H9 (cell line): ENCODE measurements at regions not wholly inside any gene's neighbourhood (a gene's known extent, or its start where the extent isn't known, plus 50 kb on each side); places are given as distances from the start of the nearest gene placed in this dataset.
"Not testable (repeated sequence)": the region's sequence is repeated elsewhere in the genome, so short reads cannot be mapped to it uniquely, and the experiment has no call there.

ENCODE experiments used
- DNase-seq: peaks from one replicate; pipeline ENCODE4 v3.0.0-alpha.2; 2017
- H2AFZ ChIP-seq: one replicate; pipeline ENCODE4 v1.6.1; 2013; ENCODE audit warnings: mild to moderate bottlenecking, low read length, control low read depth, moderate library complexity
- H2AK5ac ChIP-seq: 2 replicates; pipeline ENCODE4 v1.6.1; 2013; ENCODE audit warnings: low read length, control low read depth, mixed read lengths; ENCODE audit not compliant: insufficient read length
- H2BK120ac ChIP-seq: one replicate; pipeline ENCODE4 v1.6.1; 2013; ENCODE audit warnings: low read depth, mild to moderate bottlenecking, low read length, control low read depth, inconsistent platforms; ENCODE audit not compliant: poor library complexity, severe bottlenecking
- H2BK12ac ChIP-seq: 2 replicates; pipeline ENCODE4 v1.6.1; 2013; ENCODE audit warnings: low read length, control low read depth, mixed read lengths, low read depth; ENCODE audit not compliant: insufficient read length
- H2BK15ac ChIP-seq: 2 replicates; pipeline ENCODE4 v1.6.1; 2013; ENCODE audit warnings: low read depth, low read length, control low read depth
- H2BK20ac ChIP-seq: one replicate; pipeline ENCODE4 v1.6.1; 2013; ENCODE audit warnings: low read depth, mild to moderate bottlenecking, low read length, control low read depth, inconsistent platforms; ENCODE audit not compliant: poor library complexity, severe bottlenecking
- H2BK5ac ChIP-seq: 2 replicates; pipeline ENCODE4 v1.6.1; 2013; ENCODE audit warnings: low read length, control low read depth, mixed read lengths; ENCODE audit not compliant: insufficient read length
- H3K14ac ChIP-seq: 2 replicates; pipeline ENCODE4 v1.6.1; 2013; ENCODE audit warnings: low read length, control low read depth; ENCODE audit not compliant: insufficient read depth
- H3K18ac ChIP-seq: 2 replicates; pipeline ENCODE4 v1.6.1; 2013; ENCODE audit warnings: low read depth, mild to moderate bottlenecking, mixed read lengths, low read length, control low read depth; ENCODE audit not compliant: insufficient read length
- H3K23ac ChIP-seq: 2 replicates; pipeline ENCODE4 v1.6.1; 2013; ENCODE audit warnings: low read length, control low read depth, mixed read lengths, low read depth; ENCODE audit not compliant: insufficient read length
- H3K23me2 ChIP-seq: 2 replicates; pipeline ENCODE4 v1.6.1; 2013; ENCODE audit warnings: low read depth, mild to moderate bottlenecking, mixed read lengths, low read length, control low read depth; ENCODE audit not compliant: insufficient read length, poor library complexity, severe bottlenecking
- H3K27ac ChIP-seq: 2 replicates; pipeline ENCODE4 v1.5.1; 2013; ENCODE audit warnings: low read length, control low read depth, mixed read lengths, low read depth; ENCODE audit not compliant: insufficient read length
- H3K27me3 ChIP-seq: 2 replicates; pipeline ENCODE4 v1.6.1; 2013; ENCODE audit warnings: low read length, control low read depth, inconsistent platforms; ENCODE audit not compliant: insufficient read depth
- H3K4ac ChIP-seq: 2 replicates; pipeline ENCODE4 v1.6.1; 2013; ENCODE audit warnings: low read depth, mild to moderate bottlenecking, control low read depth, inconsistent platforms, low read length, moderate library complexity
- H3K4me1 ChIP-seq: 2 replicates; pipeline ENCODE4 v1.6.1; 2013; ENCODE audit warnings: low read length, control low read depth, inconsistent platforms; ENCODE audit not compliant: insufficient read depth
- H3K4me2 ChIP-seq: 2 replicates; pipeline ENCODE4 v1.6.1; 2013; ENCODE audit warnings: low read length, control low read depth, mixed read lengths; ENCODE audit not compliant: insufficient read length, insufficient read depth
- H3K56ac ChIP-seq: 2 replicates; pipeline ENCODE4 v1.6.1; 2013; ENCODE audit warnings: low read depth, mild to moderate bottlenecking, mixed read lengths, low read length, control low read depth; ENCODE audit not compliant: insufficient read length
- H3K79me1 ChIP-seq: 2 replicates; pipeline ENCODE4 v1.6.1; 2013; ENCODE audit warnings: low read depth, mild to moderate bottlenecking, moderate library complexity, low read length, control low read depth, inconsistent platforms; ENCODE audit not compliant: insufficient read depth, poor library complexity, severe bottlenecking
- H3K79me2 ChIP-seq: 2 replicates; pipeline ENCODE4 v1.6.1; 2013; ENCODE audit warnings: low read length, control low read depth, inconsistent platforms; ENCODE audit not compliant: insufficient read depth
- H3K9ac ChIP-seq: 2 replicates; pipeline ENCODE4 v1.6.1; 2013; ENCODE audit warnings: low read length, control low read depth, mixed read lengths; ENCODE audit not compliant: insufficient read length; ENCODE audit errors: extremely low read depth
- H3K9me3 ChIP-seq: one replicate; pipeline ENCODE4 v1.6.1; 2013; ENCODE audit warnings: low read depth, low read length, inconsistent platforms; ENCODE audit not compliant: control insufficient read depth
- H3T11ph ChIP-seq: one replicate; pipeline ENCODE4 v1.6.1; 2013; ENCODE audit warnings: mild to moderate bottlenecking, low read length, control low read depth, inconsistent platforms
- H4K20me1 ChIP-seq: one replicate; pipeline ENCODE4 v1.6.1; 2013; ENCODE audit not compliant: control insufficient read depth, insufficient read length, insufficient read depth
- H4K5ac ChIP-seq: 2 replicates; pipeline ENCODE4 v1.6.1; 2013; ENCODE audit warnings: low read depth, mild to moderate bottlenecking, mixed read lengths, low read length, control low read depth; ENCODE audit not compliant: insufficient read length
- H4K8ac ChIP-seq: replicated peaks from 2 replicates; pipeline ENCODE4 v1.6.1; 2013; ENCODE audit warnings: low read length, control low read depth, mixed read lengths, low read depth; ENCODE audit not compliant: insufficient read length
- H4K91ac ChIP-seq: 2 replicates; pipeline ENCODE4 v1.6.1; 2013; ENCODE audit warnings: low read depth, mild to moderate bottlenecking, moderate library complexity, mixed read lengths, low read length, control low read depth; ENCODE audit not compliant: insufficient read length
- H3K27ac Mint-ChIP-seq, 3 experiments: 2 replicates in 2 of 3; 3 replicates in 1 of 3; pipeline ENCODE4 v1.8.0; 2020 to 2021; ENCODE audit warnings: mixed read lengths in 3 of 3, mild to moderate bottlenecking in 1 of 3, moderate library complexity in 1 of 3
- H3K27me3 Mint-ChIP-seq: 2 replicates; pipeline ENCODE4 v1.8.0; 2021; ENCODE audit warnings: low read depth, mild to moderate bottlenecking, moderate library complexity, mixed read lengths
- H3K36me3 Mint-ChIP-seq, 3 experiments: 2 replicates in 2 of 3; 3 replicates in 1 of 3; pipeline ENCODE4 v1.8.0; 2020 to 2021; ENCODE audit warnings: low read depth in 3 of 3, mixed read lengths in 3 of 3; ENCODE audit not compliant: insufficient read depth in 1 of 3
- H3K4me1 Mint-ChIP-seq, 2 experiments: 2 replicates each; pipeline ENCODE4 v1.8.0; 2020; ENCODE audit warnings: mixed read lengths in 2 of 2
- H3K4me3 Mint-ChIP-seq, 2 experiments: 2 replicates in 1 of 2; 3 replicates in 1 of 2; pipeline ENCODE4 v1.8.0; 2020 to 2021; ENCODE audit warnings: mild to moderate bottlenecking in 2 of 2, mixed read lengths in 2 of 2, moderate library complexity in 1 of 2
- H3K9me3 Mint-ChIP-seq, 2 experiments: 2 replicates in 1 of 2; 3 replicates in 1 of 2; pipeline ENCODE4 v1.8.0; 2020; ENCODE audit warnings: mild to moderate bottlenecking in 2 of 2, mixed read lengths in 2 of 2, moderate library complexity in 1 of 2
- CTCF ChIP-seq: fragments of 200-600 bp; sonication (generic); conservative IDR thresholded peaks from 3 replicates; pipeline ENCODE4 v1.8.0; 2021; ENCODE audit warnings: antibody characterized with exemption, mild to moderate bottlenecking
- WGBS: extraction: QIAGEN DNeasy Blood & Tissue Kit; methylation state at CpG from one replicate; pipeline ENCODE4 v1.1.7; 2013; ENCODE audit warnings: missing lambda C conversion rate, low lambda C conversion rate, mixed read lengths; ENCODE audit not compliant: insufficient read length; ENCODE audit errors: extremely low coverage; 5-methylcytosine and 5-hydroxymethylcytosine counted together

GRCh38 chr4:103397541-103397940 lies 199.4 kb upstream of the CENPE start:
- peaks cover 6 to 8% of the 10 kb centered on the region in 2 experiments for H3K4me1 Mint-ChIP-seq
- H3K23ac ChIP-seq, result no peak overlapping the region
- H2BK15ac ChIP-seq, result no peak overlapping the region
- no peaks in the 10 kb centered on the region for H3K9me3 ChIP-seq
- DNase-seq, result no peak
- no peak overlapping the region for H4K8ac ChIP-seq
- no peaks in the 10 kb centered on the region; a peak in 1 of 7 replicates for H3K36me3 Mint-ChIP-seq
- H2BK12ac ChIP-seq, result no peak overlapping the region
- H3K27ac ChIP-seq, result no peak overlapping the region
- H2AK5ac ChIP-seq, result no peak overlapping the region
- H3K4me1 ChIP-seq, result no peaks in the 10 kb centered on the region
- no CpG with 5 or more reads among the region's 1 CpG for WGBS
- H2BK5ac ChIP-seq, result no peak overlapping the region
- no peak overlapping the region for H3K4ac ChIP-seq
- H3K9ac ChIP-seq, result no peak overlapping the region
- H4K5ac ChIP-seq, result no peak overlapping the region
- H3K27ac Mint-ChIP-seq, result 0 out of 7 replicates have a peak overlapping the region, but pooled peaks of 1 of the 3 experiments have one; percentile 2
- H3K79me1 ChIP-seq, result no peaks in the 10 kb centered on the region
- H3K56ac ChIP-seq, result no peak overlapping the region
- no peak overlapping the region for H2BK20ac ChIP-seq
- H3K27me3 ChIP-seq, result no peaks in the 10 kb centered on the region
- no peaks in the 10 kb centered on the region for H3K27me3 Mint-ChIP-seq
- no peak overlapping the region for H3K18ac ChIP-seq
- H3K79me2 ChIP-seq, result no peaks in the 10 kb centered on the region
- H3K14ac ChIP-seq, result no peak overlapping the region
- H4K20me1 ChIP-seq, result no peaks in the 10 kb centered on the region
- H2BK120ac ChIP-seq, result no peak overlapping the region
- no peaks in the 10 kb centered on the region for H3K23me2 ChIP-seq
- no peaks in the 10 kb centered on the region for H3K9me3 Mint-ChIP-seq
- H3T11ph ChIP-seq, result no peak overlapping the region
- no peak overlapping the region; a peak in 1 of 5 replicates for H3K4me3 Mint-ChIP-seq
- no peak for TF ChIP-seq CTCF
- no peak overlapping the region for H2AFZ ChIP-seq
- H3K4me2 ChIP-seq, result no peak overlapping the region
- H4K91ac ChIP-seq, result no peak overlapping the region

DNA sequence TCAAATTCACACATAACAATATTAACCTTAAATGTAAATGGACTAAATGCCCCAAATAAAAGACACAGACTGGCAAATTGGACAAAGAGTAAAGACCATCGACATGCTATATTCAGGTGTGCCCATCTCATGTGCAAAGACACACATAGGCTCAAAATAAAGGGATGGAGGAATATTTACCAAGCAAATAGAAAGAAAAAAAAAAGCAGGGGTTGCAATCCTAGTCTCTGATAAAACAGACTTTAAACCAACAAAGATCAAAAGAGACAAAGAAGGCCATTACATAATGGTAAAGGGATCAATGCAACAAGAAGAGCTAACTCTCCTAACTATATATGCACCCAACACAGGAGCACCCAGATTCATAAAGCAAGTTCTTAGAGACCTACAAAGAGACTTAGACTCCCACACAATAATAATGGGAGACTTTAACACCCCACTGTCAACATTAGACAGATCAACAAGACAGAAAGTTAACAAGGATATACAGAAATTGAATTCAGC lies 189.4 kb upstream of the CENPE start:
- no CpG with 5 or more reads among the region's 1 CpG for WGBS
- H3K14ac ChIP-seq, H2BK120ac ChIP-seq, H3K4me2 ChIP-seq, H3K23ac ChIP-seq, H3K4me3 Mint-ChIP-seq, H3K79me1 ChIP-seq, H2AK5ac ChIP-seq, H2BK12ac ChIP-seq, H3K9me3 ChIP-seq, H3K79me2 ChIP-seq, H3K27me3 ChIP-seq, DNase-seq, H2AFZ ChIP-seq, H4K20me1 ChIP-seq, H2BK5ac ChIP-seq, H4K5ac ChIP-seq, H3K23me2 ChIP-seq, H4K8ac ChIP-seq, H2BK15ac ChIP-seq, H3K27ac ChIP-seq, H2BK20ac ChIP-seq, H4K91ac ChIP-seq, H3K27me3 Mint-ChIP-seq, H3T11ph ChIP-seq, H3K9ac ChIP-seq, H3K4me1 Mint-ChIP-seq, H3K27ac Mint-ChIP-seq, H3K4ac ChIP-seq, H3K18ac ChIP-seq, H3K56ac ChIP-seq, H3K4me1 ChIP-seq: not testable (repeated sequence)
- Mint-ChIP-seq H3K36me3 (peaks cover 6 to 42% (median 14%) of the 10 kb centered on the region in 3 experiments), H3K9me3 (peaks cover 21 to 33% of the 10 kb centered on the region in 2 experiments)
